Naive thymus-derived CD8-positive, alpha-beta T cell (primary cell): ENCODE measurements at regions not wholly inside any gene's neighbourhood (a gene's known extent, or its start where the extent isn't known, plus 50 kb on each side); places are given as distances from the start of the nearest gene placed in this dataset.

Source experiments
- ATAC-seq, 2 donors: fragments of 150-1000 bp; cut with Tn5 transposase in 1 of 2; sonication (Bioruptor Pico), chemical (Tn5 transposase) in 1 of 2; 1 replicate in 1 of 2; 2 replicates in 1 of 2; pipeline ENCODE4 v1.10.0; 2021; ENCODE audit warnings: mild to moderate bottlenecking in 2 of 2, moderate library complexity in 2 of 2
- POLR2A ChIA-PET: fragments of 350-600 bp; sonication (Branson Sonifier 250); formaldehyde crosslinking; loops from one replicate; lab custom pipeline; 2021; ENCODE audit warnings: antibody characterized with exemption; lab: Charles Lee
- DNase-seq, 10 donors: peaks; one replicate each; pipeline versions ENCODE4 v3.0.0 to v3.0.0-alpha.2; 2020 to 2022
- H3K27ac Mint-ChIP-seq, 10 donors: one replicate each; pipeline ENCODE4 v1.8.0; 2020 to 2022; ENCODE audit warnings: mild to moderate bottlenecking in 10 of 10, mixed read lengths in 10 of 10, moderate library complexity in 4 of 10, inconsistent platforms in 1 of 10
- H3K27me3 Mint-ChIP-seq, 5 donors: one replicate each; pipeline ENCODE4 v1.8.0; 2021 to 2022; ENCODE audit warnings: mixed read lengths in 5 of 5
- H3K36me3 Mint-ChIP-seq, 3 donors: one replicate each; pipeline ENCODE4 v1.8.0; 2020 to 2022; ENCODE audit warnings: mixed read lengths in 3 of 3, mild to moderate bottlenecking in 2 of 3, inconsistent platforms in 1 of 3
- H3K4me1 Mint-ChIP-seq, 4 donors: one replicate each; pipeline ENCODE4 v1.8.0; 2021 to 2022; ENCODE audit warnings: mixed read lengths in 4 of 4
- H3K4me3 Mint-ChIP-seq, 10 donors: one replicate each; pipeline ENCODE4 v1.8.0; 2020 to 2022; ENCODE audit warnings: mild to moderate bottlenecking in 10 of 10, mixed read lengths in 10 of 10, moderate library complexity in 6 of 10, inconsistent platforms in 1 of 10
- H3K9me3 Mint-ChIP-seq, 9 donors: one replicate each; pipeline ENCODE4 v1.8.0; 2020 to 2022; ENCODE audit warnings: mixed read lengths in 9 of 9, mild to moderate bottlenecking in 3 of 9, inconsistent platforms in 1 of 9, moderate library complexity in 1 of 9

DNA sequence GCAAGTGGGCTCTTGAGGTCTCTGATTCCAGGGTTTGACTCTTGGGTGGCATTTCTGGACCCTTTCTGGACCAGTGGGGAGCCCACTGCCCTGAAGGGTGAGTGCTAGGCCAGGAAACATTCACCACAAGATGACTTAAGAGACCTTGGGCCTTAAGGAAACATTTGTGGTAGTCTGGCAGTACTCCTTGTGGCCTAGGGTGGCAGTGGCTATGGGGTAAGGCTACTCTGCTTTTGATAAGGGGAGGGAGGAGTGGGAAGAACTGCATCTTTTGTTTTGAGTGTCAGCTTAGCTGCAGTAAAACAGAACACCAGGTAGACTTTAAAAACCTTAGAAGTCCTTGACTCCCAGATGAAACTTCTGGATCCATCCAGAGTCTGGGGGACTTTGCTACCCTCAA lies 529.3 kb upstream of the LRRC7 start:
- Mint-ChIP-seq H3K27ac (no peak overlapping the region), H3K36me3 (peaks cover 0 to 14% (median 0%) of the 10 kb centered on the region in 3 donors), H3K27me3 (no peaks in the 10 kb centered on the region), H3K9me3 (peaks cover 15 to 41% (median 28%) of the 10 kb centered on the region in 9 donors), H3K4me1 (no peaks in the 10 kb centered on the region), H3K4me3 (no peak overlapping the region)
- POLR2A ChIA-PET = no interaction called here
- DNase-seq (no peak), ATAC-seq (no peak)

DNA sequence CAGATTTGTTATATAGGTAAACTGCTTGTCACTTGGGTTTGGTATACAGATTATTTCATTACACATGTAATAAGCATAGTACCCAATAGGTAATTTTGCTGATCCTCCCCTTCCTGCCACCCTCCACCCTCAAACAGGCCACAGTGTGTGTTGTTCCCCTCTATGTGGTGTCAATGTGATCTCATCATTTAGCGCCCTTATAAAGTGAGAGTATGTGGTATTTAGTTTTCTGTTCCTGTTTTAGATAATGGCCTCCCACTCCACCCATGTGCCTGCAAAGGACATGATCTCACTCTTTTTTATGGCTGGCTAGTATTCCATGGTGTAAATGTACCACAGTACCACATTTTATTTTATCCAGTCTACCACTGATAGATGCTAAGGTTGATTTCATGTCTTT lies 522.1 kb upstream of the LRRC7 start:
- Mint-ChIP-seq H3K4me3 (no peak overlapping the region), H3K4me1 (no peaks in the 10 kb centered on the region), H3K36me3 (no peaks in the 10 kb centered on the region), H3K27ac (no peak overlapping the region), H3K9me3 (peaks cover 6 to 28% (median 10%) of the 10 kb centered on the region in 9 donors), H3K27me3 (no peaks in the 10 kb centered on the region)
- ATAC-seq = no peak
- no peak for DNase-seq
- POLR2A ChIA-PET = no interaction called here

DNA sequence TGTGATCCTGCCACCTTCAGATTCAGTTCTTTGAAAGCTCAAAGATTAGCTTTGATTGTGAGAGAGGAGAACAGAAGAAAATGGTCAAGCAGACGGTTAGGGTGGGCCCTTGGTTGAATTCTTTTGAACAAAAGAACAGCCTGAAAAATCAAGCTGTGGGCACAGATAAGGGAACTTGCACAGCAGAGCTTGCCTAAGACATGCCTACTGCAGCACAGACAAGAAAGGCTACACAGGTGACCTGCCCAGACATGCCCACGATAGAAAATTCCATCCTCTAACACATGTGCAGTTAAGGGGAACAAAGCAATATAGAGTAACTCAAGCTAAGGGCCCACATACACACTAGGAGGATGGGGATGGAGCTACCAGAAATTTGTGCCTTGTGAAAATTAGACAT lies 512.5 kb upstream of the LRRC7 start:
- Mint-ChIP-seq H3K4me3 (no peak overlapping the region), H3K27me3 (no peaks in the 10 kb centered on the region), H3K27ac (no peak overlapping the region), H3K9me3 (peaks cover 0 to 3% (median 0%) of the 10 kb centered on the region in 9 donors), H3K4me1 (no peaks in the 10 kb centered on the region), H3K36me3 (no peaks in the 10 kb centered on the region)
- DNase-seq (no peak), ATAC-seq (no peak)
- POLR2A ChIA-PET = no interaction called here

DNA sequence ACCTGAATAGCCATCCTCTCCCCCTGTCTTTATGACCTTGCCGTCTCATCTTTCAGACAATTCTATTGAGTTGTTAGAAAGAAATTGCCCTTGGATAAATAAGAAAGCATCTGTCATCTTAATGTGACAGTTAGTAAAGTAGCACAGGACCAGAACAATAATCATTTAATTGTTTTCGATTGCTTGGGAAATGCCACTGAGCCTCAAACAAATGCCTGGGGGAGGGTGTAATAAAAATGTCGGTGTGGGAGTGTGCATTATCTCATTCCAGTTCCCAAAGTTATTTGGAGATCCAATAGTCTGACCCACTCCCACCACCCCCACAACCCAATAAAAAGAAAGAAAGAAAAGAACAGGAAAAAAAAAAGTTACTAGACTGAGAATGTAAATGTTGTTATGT lies 509.3 kb upstream of the LRRC7 start:
- Mint-ChIP-seq H3K4me1 (no peaks in the 10 kb centered on the region), H3K9me3 (peaks cover 0 to 10% (median 1%) of the 10 kb centered on the region in 9 donors), H3K27ac (no peak overlapping the region), H3K36me3 (no peaks in the 10 kb centered on the region), H3K27me3 (no peaks in the 10 kb centered on the region), H3K4me3 (no peak overlapping the region)
- no peak for DNase-seq
- no peak for ATAC-seq
- POLR2A ChIA-PET = no interaction called here

DNA sequence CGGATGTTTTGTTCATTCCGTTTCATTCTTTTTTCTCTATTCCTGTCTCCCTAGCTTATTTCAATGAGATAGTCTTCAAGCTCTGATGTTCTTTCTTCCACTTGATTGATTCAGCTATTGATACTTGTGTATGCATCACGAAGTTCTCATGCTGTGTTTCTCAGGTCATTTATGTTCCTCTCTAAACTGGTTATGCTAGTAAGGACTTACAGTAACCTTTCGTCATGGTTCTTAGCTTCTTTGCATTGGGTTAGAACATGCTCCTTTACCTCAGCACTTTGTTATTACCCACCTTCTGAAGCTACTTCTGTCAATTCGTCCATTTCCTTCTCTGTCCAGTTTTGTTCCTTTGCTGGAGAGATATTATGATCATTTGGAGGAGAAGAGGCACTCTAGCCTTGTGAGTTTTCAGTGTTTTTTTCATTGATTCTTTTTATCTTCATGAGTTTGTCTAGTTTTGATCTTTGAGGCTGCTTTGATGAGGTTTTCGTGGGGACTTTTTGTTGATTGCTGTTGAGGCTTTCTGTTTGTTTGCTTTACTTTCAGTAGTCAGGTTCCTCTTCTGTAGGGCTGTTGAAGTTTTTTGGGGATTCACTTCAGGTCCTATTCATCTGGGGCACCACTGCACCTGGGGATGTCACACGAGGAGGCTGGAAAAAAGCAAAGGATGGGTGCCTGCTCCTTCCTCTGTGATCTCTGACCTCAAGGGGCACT lies 496.9 kb upstream of the LRRC7 start:
- DNase-seq (peak in 1 of 10 donors; percentile 5), ATAC-seq (no peak)
- H3K36me3 Mint-ChIP-seq = peaks cover 0 to 5% (median 0%) of the 10 kb centered on the region in 3 donors
- POLR2A ChIA-PET = no interaction called here
- H3K27me3 Mint-ChIP-seq = peaks cover 0 to 3% (median 0%) of the 10 kb centered on the region in 5 donors
- no peak overlapping the region for H3K4me3 Mint-ChIP-seq
- peaks cover 0 to 3% (median 0%) of the 10 kb centered on the region in 4 donors for H3K4me1 Mint-ChIP-seq
- peaks cover 3 to 32% (median 18%) of the 10 kb centered on the region in 9 donors for H3K9me3 Mint-ChIP-seq
- no peak overlapping the region for H3K27ac Mint-ChIP-seq

GRCh38 chr1:69073176-69073575 lies 494.5 kb upstream of the LRRC7 start:
- H3K4me3 Mint-ChIP-seq = no peak overlapping the region
- POLR2A ChIA-PET = no interaction called here
- ATAC-seq (no peak), DNase-seq (no peak)
- peaks cover 0 to 5% (median 0%) of the 10 kb centered on the region in 3 donors for H3K36me3 Mint-ChIP-seq
- H3K4me1 Mint-ChIP-seq = peaks cover 0 to 3% (median 0%) of the 10 kb centered on the region in 4 donors
- H3K27ac Mint-ChIP-seq = no peak overlapping the region
- peaks cover 0 to 3% (median 0%) of the 10 kb centered on the region in 5 donors for H3K27me3 Mint-ChIP-seq
- peaks cover 2 to 28% (median 16%) of the 10 kb centered on the region in 9 donors for H3K9me3 Mint-ChIP-seq

DNA sequence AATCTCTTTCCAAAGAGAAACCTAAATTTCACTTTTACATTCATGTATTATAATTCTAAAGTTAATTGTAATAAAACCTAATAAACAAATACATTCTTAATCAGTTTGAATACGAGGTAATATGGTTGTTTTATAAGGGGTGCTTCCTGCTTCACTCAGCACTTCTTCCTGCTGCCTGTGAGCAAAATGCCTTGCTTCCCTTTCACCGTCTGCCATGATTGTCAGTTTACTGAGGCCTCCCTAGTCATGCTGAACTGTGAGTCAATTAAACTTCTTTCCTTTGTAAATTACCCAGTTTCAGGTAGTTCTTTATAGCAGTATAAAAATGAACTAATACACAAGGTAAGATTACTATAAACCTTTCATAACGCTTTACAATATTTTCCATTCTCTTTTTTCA lies 491.1 kb upstream of the LRRC7 start:
- H3K4me3 Mint-ChIP-seq = no peak overlapping the region
- H3K27me3 Mint-ChIP-seq = peaks cover 0 to 3% (median 0%) of the 10 kb centered on the region in 5 donors
- ATAC-seq = no peak

DNA sequence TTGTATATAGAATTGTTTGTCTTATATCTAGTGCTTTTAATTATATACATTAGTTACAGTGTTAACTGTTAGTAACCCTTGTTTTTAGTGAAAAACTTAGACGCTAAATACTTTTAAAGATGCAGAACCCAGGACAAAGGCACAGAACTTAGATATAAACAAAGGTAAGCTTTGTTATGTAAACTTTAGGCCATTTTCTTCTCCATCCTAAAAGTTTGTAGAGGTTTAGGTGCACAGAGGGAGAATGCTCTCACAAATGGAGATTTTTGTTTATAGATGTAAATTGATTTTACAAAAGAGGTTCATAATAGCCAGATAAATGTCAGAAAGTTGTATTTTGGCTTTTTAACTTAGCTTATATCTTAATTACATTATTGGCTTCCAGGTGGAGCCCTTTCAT lies 490.5 kb upstream of the LRRC7 start:
- Mint-ChIP-seq H3K4me1 (no peaks in the 10 kb centered on the region), H3K4me3 (no peak overlapping the region), H3K27me3 (peaks cover 0 to 2% (median 0%) of the 10 kb centered on the region in 5 donors), H3K9me3 (peaks cover 0 to 14% (median 5%) of the 10 kb centered on the region in 9 donors), H3K27ac (no peak overlapping the region), H3K36me3 (no peaks in the 10 kb centered on the region)
- POLR2A ChIA-PET = no interaction called here
- DNase-seq (no peak), ATAC-seq (no peak)

More for the DNA sequence above, 491.1 kb upstream of the LRRC7 start:
- POLR2A ChIA-PET = no interaction called here
- Mint-ChIP-seq H3K4me1 (no peaks in the 10 kb centered on the region), H3K27ac (no peak overlapping the region), H3K36me3 (no peaks in the 10 kb centered on the region), H3K9me3 (peaks cover 0 to 17% (median 6%) of the 10 kb centered on the region in 9 donors)
- DNase-seq = no peak

GRCh38 chr1:69077633-69078032 lies 490.1 kb upstream of the LRRC7 start:
- no peak for DNase-seq
- Mint-ChIP-seq H3K36me3 (no peaks in the 10 kb centered on the region), H3K4me3 (no peak overlapping the region)

GRCh38 chr1:69081668-69082067 lies 486.1 kb upstream of the LRRC7 start:
- DNase-seq (no peak), ATAC-seq (no peak)
- Mint-ChIP-seq H3K36me3 (no peaks in the 10 kb centered on the region), H3K27ac (no peak overlapping the region), H3K4me1 (no peaks in the 10 kb centered on the region), H3K4me3 (no peak overlapping the region), H3K27me3 (no peaks in the 10 kb centered on the region), H3K9me3 (peaks cover 0 to 13% (median 0%) of the 10 kb centered on the region in 9 donors)
- POLR2A ChIA-PET = no interaction called here

More at GRCh38 chr1:69077633-69078032, 490.1 kb upstream of the LRRC7 start:
- Mint-ChIP-seq H3K27me3 (no peaks in the 10 kb centered on the region), H3K27ac (no peak overlapping the region), H3K4me1 (no peaks in the 10 kb centered on the region), H3K9me3 (peaks cover 0 to 13% (median 4%) of the 10 kb centered on the region in 9 donors)
- POLR2A ChIA-PET = no interaction called here
- ATAC-seq = no peak

DNA sequence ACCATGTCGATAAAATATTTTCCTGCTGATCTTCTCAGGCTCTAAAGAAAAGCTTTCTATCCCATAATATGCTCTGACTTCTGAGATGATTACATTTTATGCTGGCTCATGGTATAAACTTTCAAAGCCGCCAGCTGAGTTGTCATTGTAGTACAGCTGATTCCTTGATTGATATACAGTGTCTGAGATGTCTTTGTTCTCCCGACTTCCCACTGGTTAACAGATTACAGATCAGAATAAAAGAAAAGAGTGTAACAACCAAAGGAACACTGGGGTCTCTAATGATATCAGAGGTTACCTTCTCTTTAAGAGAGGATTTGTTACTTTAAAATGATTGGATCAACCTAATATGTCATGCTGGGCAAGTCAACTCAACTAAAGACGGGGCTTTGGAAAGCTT lies 485.4 kb upstream of the LRRC7 start:
- no peak for ATAC-seq
- no peak overlapping the region for H3K27ac Mint-ChIP-seq
- no peaks in the 10 kb centered on the region for H3K27me3 Mint-ChIP-seq
- no peaks in the 10 kb centered on the region for H3K4me1 Mint-ChIP-seq
- no peaks in the 10 kb centered on the region for H3K36me3 Mint-ChIP-seq
- no peak overlapping the region for H3K4me3 Mint-ChIP-seq
- no peak for DNase-seq
- POLR2A ChIA-PET = no interaction called here
- H3K9me3 Mint-ChIP-seq = peaks cover 0 to 13% (median 0%) of the 10 kb centered on the region in 9 donors

DNA sequence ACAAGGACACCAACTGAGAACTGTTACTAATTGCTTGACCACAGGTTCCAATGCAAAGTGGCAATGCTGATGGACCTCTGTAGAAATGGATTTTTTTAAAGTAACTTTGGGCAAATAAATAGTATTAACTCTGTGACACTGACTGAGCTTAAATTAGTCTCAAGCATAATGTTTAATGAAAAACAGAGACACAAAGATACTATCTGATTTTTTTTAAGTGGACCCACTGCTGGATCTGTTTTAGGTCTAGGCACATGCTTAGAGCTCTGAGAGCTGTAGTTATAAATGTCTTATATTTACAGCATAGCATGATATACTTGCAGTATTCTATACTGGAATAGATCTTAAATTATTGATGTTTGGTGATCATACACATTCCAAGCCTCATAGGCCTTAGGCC lies 481.6 kb upstream of the LRRC7 start:
- Mint-ChIP-seq H3K27ac (no peak overlapping the region), H3K27me3 (no peaks in the 10 kb centered on the region), H3K9me3 (peaks cover 0 to 21% (median 11%) of the 10 kb centered on the region in 9 donors), H3K4me3 (no peak overlapping the region), H3K4me1 (no peaks in the 10 kb centered on the region), H3K36me3 (peaks cover 0 to 6% (median 0%) of the 10 kb centered on the region in 3 donors)
- POLR2A ChIA-PET = no interaction called here
- no peak for DNase-seq
- no peak for ATAC-seq

DNA sequence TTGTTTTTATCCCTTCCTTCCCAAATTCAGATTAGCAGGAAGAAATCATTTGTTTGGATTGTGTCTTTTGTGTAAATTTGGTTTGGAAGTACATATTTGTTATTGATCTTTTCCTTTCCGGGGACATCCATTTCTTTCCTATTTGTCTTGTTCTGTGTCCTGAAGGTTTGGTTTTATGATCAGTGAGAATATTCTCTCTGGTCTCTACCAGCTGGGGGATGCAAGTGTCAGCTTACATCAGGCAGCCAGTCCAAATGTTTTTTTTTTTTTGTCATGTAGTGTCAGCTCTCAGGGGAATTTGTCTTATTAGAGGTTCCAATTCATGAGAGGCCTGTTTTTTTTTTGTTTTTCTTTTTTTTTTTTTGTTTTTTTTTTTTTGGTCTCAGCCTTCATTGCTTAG lies 479.2 kb upstream of the LRRC7 start:
- H3K36me3 Mint-ChIP-seq = peaks cover 0 to 8% (median 0%) of the 10 kb centered on the region in 3 donors
- ATAC-seq (no peak), DNase-seq (no peak)
- H3K4me1 Mint-ChIP-seq = no peaks in the 10 kb centered on the region
- H3K4me3 Mint-ChIP-seq = no peak overlapping the region
- POLR2A ChIA-PET = no interaction called here
- H3K9me3 Mint-ChIP-seq = peaks cover 0 to 32% (median 13%) of the 10 kb centered on the region in 9 donors
- H3K27me3 Mint-ChIP-seq = no peaks in the 10 kb centered on the region
- H3K27ac Mint-ChIP-seq = no peak overlapping the region

DNA sequence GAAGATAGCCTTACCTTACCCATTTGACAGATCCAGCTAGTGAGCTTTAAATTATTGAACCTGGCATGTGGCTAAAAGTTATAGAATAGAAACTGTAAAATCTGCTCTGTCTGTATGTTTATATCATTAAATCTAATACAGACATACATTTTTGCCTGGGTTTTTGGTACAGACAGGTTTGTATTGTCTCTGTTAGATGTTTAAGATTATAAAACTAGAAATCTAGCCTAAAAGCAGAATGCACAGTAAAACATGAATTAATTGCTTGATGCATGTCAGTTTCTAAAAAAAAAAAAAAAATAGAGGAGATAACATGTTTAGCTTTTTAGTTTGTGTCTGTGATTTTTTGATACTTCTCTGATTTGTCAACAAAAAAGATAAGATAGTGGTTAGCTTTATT lies 477.6 kb upstream of the LRRC7 start:
- ATAC-seq (no peak), DNase-seq (no peak)
- Mint-ChIP-seq H3K36me3 (peaks cover 0 to 10% (median 0%) of the 10 kb centered on the region in 3 donors), H3K4me1 (no peaks in the 10 kb centered on the region), H3K9me3 (peaks cover 0 to 32% (median 13%) of the 10 kb centered on the region in 9 donors), H3K4me3 (no peak overlapping the region), H3K27ac (no peak overlapping the region), H3K27me3 (no peaks in the 10 kb centered on the region)
- POLR2A ChIA-PET = no interaction called here
